Ovary (tissue), 3 donors: ENCODE measurements at regions not wholly inside any gene's neighbourhood (a gene's known extent, or its start where the extent isn't known, plus 50 kb on each side); places are given as distances from the start of the nearest gene placed in this dataset.

ENCODE experiments used
- EP300 ChIP-seq: sonication (generic); formaldehyde crosslinking; IDR thresholded peaks from one replicate; pipeline ENCODE4 v1.6.1; 2017; ENCODE audit warnings: antibody characterized with exemption
- POLR2A ChIP-seq: fragments of 450-650 bp; IDR thresholded peaks from one replicate; pipeline ENCODE4 v1.6.1; 2017; ENCODE audit warnings: antibody characterized with exemption, mild to moderate bottlenecking, moderate library complexity
- TF ChIP-seq, protein P1 (sequence below), 3 donors: fragments of 450-650 bp in 2 of 3; fragments of 200-600 bp in 1 of 3; IDR thresholded peaks; one replicate each; pipeline versions ENCODE4 v1.5.1 to v1.8.0; 2016 to 2022; ENCODE audit warnings: antibody characterized with exemption in 3 of 3, mild to moderate bottlenecking in 1 of 3
- donor health status: DM: no; HTN: no; CAD: no.

- TF ChIP-seq, protein P1, sequence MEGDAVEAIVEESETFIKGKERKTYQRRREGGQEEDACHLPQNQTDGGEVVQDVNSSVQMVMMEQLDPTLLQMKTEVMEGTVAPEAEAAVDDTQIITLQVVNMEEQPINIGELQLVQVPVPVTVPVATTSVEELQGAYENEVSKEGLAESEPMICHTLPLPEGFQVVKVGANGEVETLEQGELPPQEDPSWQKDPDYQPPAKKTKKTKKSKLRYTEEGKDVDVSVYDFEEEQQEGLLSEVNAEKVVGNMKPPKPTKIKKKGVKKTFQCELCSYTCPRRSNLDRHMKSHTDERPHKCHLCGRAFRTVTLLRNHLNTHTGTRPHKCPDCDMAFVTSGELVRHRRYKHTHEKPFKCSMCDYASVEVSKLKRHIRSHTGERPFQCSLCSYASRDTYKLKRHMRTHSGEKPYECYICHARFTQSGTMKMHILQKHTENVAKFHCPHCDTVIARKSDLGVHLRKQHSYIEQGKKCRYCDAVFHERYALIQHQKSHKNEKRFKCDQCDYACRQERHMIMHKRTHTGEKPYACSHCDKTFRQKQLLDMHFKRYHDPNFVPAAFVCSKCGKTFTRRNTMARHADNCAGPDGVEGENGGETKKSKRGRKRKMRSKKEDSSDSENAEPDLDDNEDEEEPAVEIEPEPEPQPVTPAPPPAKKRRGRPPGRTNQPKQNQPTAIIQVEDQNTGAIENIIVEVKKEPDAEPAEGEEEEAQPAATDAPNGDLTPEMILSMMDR (IDR thresholded peaks at IDR 0.05) = no peak
- no peak for TF ChIP-seq EP300
- TF ChIP-seq POLR2A = no peak
Observed at GRCh38 chr15:95559875-95560394, 770.6 kb upstream of the NR2F2 start.
